Activated CD4-positive, alpha-beta T cell treated with anti-CD3 and anti-CD28 coated beads, Interleukin-2, amount 50 U/mL, for 24 hours (primary cell): ENCODE measurements at regions not wholly inside any gene's neighbourhood (a gene's known extent, or its start where the extent isn't known, plus 50 kb on each side); places are given as distances from the start of the nearest gene placed in this dataset.

Source experiments
- DNase-seq, 2 donors: peaks; one replicate each; pipeline ENCODE4 v3.0.0-alpha.2; 2020; ENCODE audit warnings: low read depth in 1 of 2, low spot score in 1 of 2

GRCh38 chr21:35853321-35854239 lies 206.7 kb downstream of the SETD4 start:
- no peak for DNase-seq

- no peak for DNase-seq
Observed at GRCh38 chr21:35852820-35853219, 207.5 kb downstream of the SETD4 start.

GRCh38 chr21:35850542-35851103 lies 209.7 kb downstream of the SETD4 start:
- DNase-seq: no peak

- no peak for DNase-seq
Observed at GRCh38 chr21:35850029-35850428, 210.3 kb downstream of the SETD4 start.

GRCh38 chr21:35849144-35849543 lies 211.2 kb downstream of the SETD4 start:
- no peak for DNase-seq

- DNase-seq: no peak
Observed at GRCh38 chr21:35843911-35844667, 216.2 kb downstream of the SETD4 start.

GRCh38 chr21:35840949-35841348 lies 219.4 kb downstream of the SETD4 start:
- DNase-seq: no peak

- DNase-seq: peak in 1 of 2 donors; percentile 52
Observed at GRCh38 chr21:35840197-35840799, 220.0 kb downstream of the SETD4 start.

GRCh38 chr21:35838987-35839763 lies 221.2 kb downstream of the SETD4 start:
- DNase-seq: no peak

- no peak for DNase-seq
Observed at GRCh38 chr21:35838350-35838749, 222.0 kb downstream of the SETD4 start.

- no peak for DNase-seq
Observed at GRCh38 chr21:35833991-35834390, 226.3 kb downstream of the SETD4 start.

- DNase-seq: no peak
Observed at GRCh38 chr21:35833388-35833787, 226.9 kb downstream of the SETD4 start.

- DNase-seq: no peak
Observed at GRCh38 chr21:35831230-35831629, 229.1 kb downstream of the SETD4 start.

- DNase-seq: no peak
Observed at GRCh38 chr21:35829067-35829466, 231.3 kb downstream of the SETD4 start.

GRCh38 chr21:35828161-35828560 lies 232.2 kb downstream of the SETD4 start:
- DNase-seq: no peak

GRCh38 chr21:35827004-35827403 lies 233.3 kb downstream of the SETD4 start:
- no peak for DNase-seq

- DNase-seq: no peak
Observed at GRCh38 chr21:35825370-35826353, 234.7 kb downstream of the SETD4 start.

GRCh38 chr21:35824136-35824535 lies 236.2 kb downstream of the SETD4 start:
- DNase-seq: no peak

GRCh38 chr21:35819134-35819533 lies 241.2 kb downstream of the SETD4 start:
- no peak for DNase-seq

GRCh38 chr21:35818597-35818996 lies 241.7 kb downstream of the SETD4 start:
- no peak for DNase-seq
